SHP77 treated with DMSO at 0.1 percent for 48 hours (cell line): ENCODE measurements at regions not wholly inside any gene's neighbourhood (a gene's known extent, or its start where the extent isn't known, plus 50 kb on each side); places are given as distances from the start of the nearest gene placed in this dataset.
"Not testable (repeated sequence)": the region's sequence is repeated elsewhere in the genome, so short reads cannot be mapped to it uniquely, and the experiment has no call there.

Experiments used
- DNase-seq: peaks from one replicate; lab custom pipeline; 2025; lab: John Stamatoyannopoulos, UW

- no peak for DNase-seq
Measured at GRCh38 chr3:189375532-189375931, 203.8 kb downstream of the TPRG1 start.

GRCh38 chr3:189383630-189384029 lies 211.9 kb downstream of the TPRG1 start:
- no peak for DNase-seq

- not testable (repeated sequence) for DNase-seq
Measured at GRCh38 chr3:189385880-189386279, 214.1 kb downstream of the TPRG1 start.

GRCh38 chr3:189386739-189387138 lies 215.0 kb downstream of the TPRG1 start:
- DNase-seq, result no peak

GRCh38 chr3:189389346-189389745 lies 217.6 kb downstream of the TPRG1 start:
- no peak for DNase-seq

- DNase-seq, result no peak
Measured at GRCh38 chr3:189393598-189393997, 221.8 kb downstream of the TPRG1 start.

GRCh38 chr3:189394599-189395121 lies 222.9 kb downstream of the TPRG1 start:
- DNase-seq, result no peak

- DNase-seq, result no peak
Measured at GRCh38 chr3:189395825-189396224, 224.1 kb downstream of the TPRG1 start.

GRCh38 chr3:189398656-189399055 lies 226.9 kb downstream of the TPRG1 start:
- no peak for DNase-seq

GRCh38 chr3:189401196-189401595 lies 229.4 kb downstream of the TPRG1 start:
- DNase-seq, result no peak

- DNase-seq, result no peak
Measured at GRCh38 chr3:189403194-189403593, 228.0 kb upstream of the TP63 start.

- no peak for DNase-seq
Measured at GRCh38 chr3:189404024-189404423, 227.2 kb upstream of the TP63 start.

GRCh38 chr3:189404797-189405484 lies 226.2 kb upstream of the TP63 start:
- no peak for DNase-seq

GRCh38 chr3:189406148-189406547 lies 225.0 kb upstream of the TP63 start:
- DNase-seq, result no peak

GRCh38 chr3:189410522-189410921 lies 220.7 kb upstream of the TP63 start:
- DNase-seq, result no peak

GRCh38 chr3:189419038-189419437 lies 212.2 kb upstream of the TP63 start:
- peak; percentile 4 for DNase-seq

- no peak for DNase-seq
Measured at GRCh38 chr3:189419683-189420082, 211.5 kb upstream of the TP63 start.

- no peak for DNase-seq
Measured at GRCh38 chr3:189424922-189425321, 206.3 kb upstream of the TP63 start.

- no peak for DNase-seq
Measured at GRCh38 chr3:189429019-189429418, 202.2 kb upstream of the TP63 start.

GRCh38 chr3:189430166-189430565 lies 201.0 kb upstream of the TP63 start:
- no peak for DNase-seq

- DNase-seq, result not testable (repeated sequence)
Measured at GRCh38 chr3:189442257-189442656, 188.9 kb upstream of the TP63 start.

GRCh38 chr3:189446959-189447560 lies 184.1 kb upstream of the TP63 start:
- DNase-seq, result no peak

- DNase-seq, result no peak
Measured at GRCh38 chr3:189449084-189449483, 182.1 kb upstream of the TP63 start.

- no peak for DNase-seq
Measured at GRCh38 chr3:189455009-189455408, 176.2 kb upstream of the TP63 start.
